ENCODE measurements at regions not wholly inside any gene's neighbourhood (a gene's known extent, or its start where the extent isn't known, plus 50 kb on each side); places are given as distances from the start of the nearest gene placed in this dataset.

- no peak for TF ChIP-seq CHD2 (IDR thresholded peaks at IDR 0.05; ENCODE audit: low read length)
- TF ChIP-seq CHD7 (IDR thresholded peaks at IDR 0.05; ENCODE audit: insufficient replicate concordance, low read length): no peak
- TF ChIP-seq RAD21 (IDR thresholded peaks at IDR 0.05 in 1 of 2, conservative IDR thresholded peaks at IDR 0.05 in 1 of 2; ENCODE audit: low read depth in 2 of 2, low read length in 2 of 2): no peak
- TF ChIP-seq KDM5A (IDR thresholded peaks at IDR 0.05; ENCODE audit: low read length): no peak
These were observed 270.1 kb upstream of the TNRC6C start for GRCh38 chr17:77688369-77688768.
